GM12878 (cell line): ENCODE measurements at regions not wholly inside any gene's neighbourhood (a gene's known extent, or its start where the extent isn't known, plus 50 kb on each side); places are given as distances from the start of the nearest gene placed in this dataset.

Source experiments
- ATAC-seq: fragments of 200-7000 bp; cut with Tn5 transposase; 3 replicates; pipeline ENCODE4 v1.9.1; 2020; ENCODE audit warnings: mild to moderate bottlenecking, moderate library complexity
- BruUV-seq: library from RNA; stranded (reverse); fragments of 400-500 nt; replicated peaks from 2 replicates; lab custom pipeline; 2021; lab: Mats Ljungman, UMichigan
- CTCF ChIA-PET: fragments of 300-600 bp; sonication (Branson Sonifier 250); formaldehyde crosslinking; extraction: SDS; loops from one replicate; lab custom pipeline; 2021; ENCODE audit warnings: inconsistent platforms; lab: Yijun Ruan, JAX
- POLR2A ChIA-PET: fragments of 350-600 bp; formaldehyde crosslinking; extraction: SDS; loops from one replicate; lab custom pipeline; 2021; ENCODE audit warnings: inconsistent platforms; lab: Charles Lee
- RAD21 ChIA-PET: fragments of 300-600 bp; sonication (Branson Sonifier 250); formaldehyde crosslinking; loops from one replicate; lab custom pipeline; 2023; ENCODE audit warnings: antibody characterized with exemption; ENCODE audit not compliant: unreplicated experiment; lab: Charles Lee
- SMC1A ChIA-PET: fragments of 300-600 bp; sonication (Branson Sonifier 250); formaldehyde crosslinking; loops from one replicate; lab custom pipeline; 2023; ENCODE audit not compliant: unreplicated experiment, uncharacterized antibody; lab: Charles Lee
- DNase-seq: peaks from one replicate; pipeline ENCODE4 v3.0.0-alpha.2; 2011; ENCODE audit warnings: low read depth, low spot score
- FAIRE-seq: peaks from 3 replicates; lab custom pipeline; 2011; peaks lifted over from hg19 to GRCh38; lab: Jason Lieb, UNC
- H2AFZ ChIP-seq: 2 replicates; pipeline ENCODE4 v1.6.0; 2011; ENCODE audit warnings: low read depth, low read length, control low read depth; ENCODE audit not compliant: control insufficient read depth
- H3K27ac ChIP-seq: 2 replicates; pipeline ENCODE4 v1.5.1; 2011; ENCODE audit warnings: control low read depth; ENCODE audit not compliant: control insufficient read depth, insufficient read depth
- H3K27me3 ChIP-seq, 2 experiments: replicated peaks in 1 of 2; 2 replicates each; pipeline versions ENCODE4 v1.6.0 to v1.6.1; 2011; ENCODE audit warnings: low read length in 1 of 2; ENCODE audit not compliant: control insufficient read depth in 2 of 2, insufficient read depth in 2 of 2
- H3K36me3 ChIP-seq, 2 experiments: 2 replicates each; pipeline ENCODE4 v1.5.1; 2011; ENCODE audit warnings: low read length in 1 of 2; ENCODE audit not compliant: control insufficient read depth in 2 of 2, insufficient read depth in 2 of 2
- H3K4me1 ChIP-seq: 2 replicates; pipeline ENCODE4 v1.6.1; 2011; ENCODE audit warnings: mild to moderate bottlenecking, low read length, moderate library complexity, mixed read lengths; ENCODE audit not compliant: control insufficient read depth, insufficient read depth
- H3K4me2 ChIP-seq: 2 replicates; pipeline ENCODE4 v1.6.0; 2011; ENCODE audit warnings: control low read depth; ENCODE audit not compliant: control insufficient read depth, insufficient read depth
- H3K4me3 ChIP-seq: fragments of 200-600 bp; sonication (generic); 2 replicates; pipeline ENCODE4 v1.5.1; 2016
- H3K79me2 ChIP-seq: 2 replicates; pipeline ENCODE4 v1.6.0; 2011; ENCODE audit warnings: low read length; ENCODE audit not compliant: control insufficient read depth, insufficient read depth
- H3K9ac ChIP-seq: 2 replicates; pipeline ENCODE4 v1.8.0; 2011; ENCODE audit warnings: low read length, control low read depth, mixed read lengths; ENCODE audit not compliant: control insufficient read depth, insufficient read depth
- H3K9me3 ChIP-seq: replicated peaks from 3 replicates; pipeline ENCODE4 v1.5.1; 2011; ENCODE audit warnings: mild to moderate bottlenecking, low read length; ENCODE audit not compliant: control insufficient read depth, insufficient read depth
- H4K20me1 ChIP-seq: 2 replicates; pipeline ENCODE4 v1.6.0; 2011; ENCODE audit not compliant: control insufficient read depth, insufficient read depth
- ATF7 ChIP-seq: fragments of 450-650 bp; IDR thresholded peaks from 2 replicates; pipeline ENCODE4 v1.6.1; 2016; ENCODE audit warnings: low read depth, mild to moderate bottlenecking
- BHLHE40 ChIP-seq, 2 experiments: fragments of 450-650 bp in 1 of 2; IDR thresholded peaks; 2 replicates each; pipeline ENCODE4 v1.6.1; 2011 to 2017; ENCODE audit warnings: low read depth in 2 of 2, borderline replicate concordance in 1 of 2, improper control_type of control experiment in 1 of 2, low read length in 1 of 2, mild to moderate bottlenecking in 1 of 2
- EP300 ChIP-seq, 2 experiments: fragments of 150-350 bp in 1 of 2; IDR thresholded peaks; 2 replicates each; pipeline ENCODE4 v1.6.1; 2011 to 2012; ENCODE audit warnings: low read depth in 2 of 2, low read length in 2 of 2, borderline replicate concordance in 1 of 2, improper control_type of control experiment in 1 of 2, inconsistent platforms in 1 of 2; ENCODE audit not compliant: control insufficient read depth in 1 of 2
- POU2F2 ChIP-seq: IDR thresholded peaks from 3 replicates; pipeline ENCODE4 v1.6.1; 2011; ENCODE audit warnings: low read depth, mild to moderate bottlenecking, low read length, borderline replicate concordance
- RB1 ChIP-seq: fragments of 450-650 bp; formaldehyde crosslinking; IDR thresholded peaks from 2 replicates; pipeline ENCODE4 v1.6.1; 2017; ENCODE audit warnings: mild to moderate bottlenecking, borderline replicate concordance
- RELA ChIP-seq: fragments of 450-650 bp; IDR thresholded peaks from 2 replicates; pipeline ENCODE4 v1.8.0; 2014; ENCODE audit warnings: borderline replicate concordance; ENCODE audit not compliant: partially characterized antibody
- RUNX3 ChIP-seq: IDR thresholded peaks from 2 replicates; pipeline ENCODE4 v1.6.1; 2012; ENCODE audit warnings: low read length, inconsistent platforms
- SIX5 ChIP-seq: IDR thresholded peaks from 2 replicates; pipeline ENCODE4 v1.6.1; 2011; ENCODE audit warnings: mild to moderate bottlenecking, low read depth, low read length, moderate library complexity; ENCODE audit not compliant: severe bottlenecking
- SMAD1 ChIP-seq: fragments of 450-650 bp; IDR thresholded peaks from 2 replicates; pipeline ENCODE4 v1.6.1; 2018; ENCODE audit warnings: mild to moderate bottlenecking, low read depth; ENCODE audit not compliant: partially characterized antibody
- ZNF274 ChIP-seq: IDR thresholded peaks from one replicate; pipeline ENCODE4 v1.8.0; 2011; ENCODE audit not compliant: insufficient read length, insufficient read depth
- WGBS: methylation state at CpG from one replicate; pipeline ENCODE4 v1.1.6; 2016; ENCODE audit warnings: low lambda C conversion rate; ENCODE audit not compliant: insufficient replicate concordance, insufficient coverage; ENCODE audit errors: missing lambda C conversion rate; 5-methylcytosine and 5-hydroxymethylcytosine counted together
- in situ Hi-C: fragments of 300-500 bp; cut with MboI; formaldehyde crosslinking; loops from 9 replicates; pipeline ENCODE4 v1.14.3; 2018; ENCODE audit warnings: mixed read lengths
- intact Hi-C: fragments of 100-400 bp; cut with micrococcal nuclease; formaldehyde crosslinking; loops from one replicate; pipeline ENCODE4 v1.14.2; 2022; ENCODE audit not compliant: unreplicated experiment
- TF ChIP-seq, protein P1 (sequence below): fragments of 450-650 bp; IDR thresholded peaks from 2 replicates; pipeline ENCODE4 v1.6.1; 2018; ENCODE audit warnings: borderline replicate concordance, mild to moderate bottlenecking; ENCODE audit not compliant: partially characterized antibody
- TF ChIP-seq, protein P2 (sequence below): fragments of 150-350 bp; IDR thresholded peaks from 2 replicates; pipeline ENCODE4 v1.6.1; 2016; ENCODE audit warnings: low read depth, low read length
- TF ChIP-seq, protein P3 (sequence below): fragments of 150-350 bp; IDR thresholded peaks from 2 replicates; pipeline ENCODE4 v1.6.1; 2014; ENCODE audit warnings: mild to moderate bottlenecking, low read depth, low read length

DNA sequence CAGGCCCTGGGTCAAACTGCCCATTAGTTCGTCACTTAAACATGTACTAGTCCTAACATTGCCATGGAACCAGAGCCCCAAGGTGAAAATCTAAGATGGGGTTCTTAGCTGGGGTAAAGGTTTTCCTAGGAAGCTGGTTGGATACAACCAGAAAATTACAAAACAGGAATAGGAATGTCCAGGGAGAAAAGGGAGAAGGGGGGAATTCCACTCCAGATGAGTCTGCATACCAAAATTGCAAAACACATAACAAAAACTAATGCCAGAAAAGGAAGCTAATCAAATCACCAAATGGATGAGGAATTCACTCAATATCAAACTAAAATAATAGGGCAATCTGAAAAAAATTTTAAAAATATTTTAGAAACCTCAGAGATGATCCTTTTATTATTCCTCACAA, 396.2 kb downstream of the EFNA5 start:
- no peak overlapping the region for H3K4me3 ChIP-seq
- no peak overlapping the region for H3K4me2 ChIP-seq
- no peak overlapping the region for H3K27ac ChIP-seq
- no peaks in the 10 kb centered on the region for H4K20me1 ChIP-seq
- in situ Hi-C loops = no loop called here
- H3K27me3 ChIP-seq = peaks cover 0 to 2% of the 10 kb centered on the region in 2 experiments; a peak in 1 of 4 replicates
- H2AFZ ChIP-seq = no peak overlapping the region
- ChIA-PET CTCF (no interaction called here), SMC1A (interaction anchor here (1.1 to 4.7 kb wide), 2 partner anchors 12 to 16 kb away, joined by 3 to 19 read pairs; no protein-coding TSS in a partner anchor), RAD21 (no interaction called here), POLR2A (interaction anchor here (0.5 kb wide), 1 partner anchor 1454 kb away, joined by 3 read pairs; no protein-coding TSS in a partner anchor)
- no peak for ATAC-seq
- intact Hi-C loops = no loop called here
- H3K79me2 ChIP-seq = no peaks in the 10 kb centered on the region
- no TSS peak for BruUV-seq
- DNase-seq = no peak
- no peak for FAIRE-seq
- WGBS = 6% methylated on average over 1 of the region's 1 CpG
- H3K9me3 ChIP-seq = no peaks in the 10 kb centered on the region
- TF ChIP-seq, protein P1, sequence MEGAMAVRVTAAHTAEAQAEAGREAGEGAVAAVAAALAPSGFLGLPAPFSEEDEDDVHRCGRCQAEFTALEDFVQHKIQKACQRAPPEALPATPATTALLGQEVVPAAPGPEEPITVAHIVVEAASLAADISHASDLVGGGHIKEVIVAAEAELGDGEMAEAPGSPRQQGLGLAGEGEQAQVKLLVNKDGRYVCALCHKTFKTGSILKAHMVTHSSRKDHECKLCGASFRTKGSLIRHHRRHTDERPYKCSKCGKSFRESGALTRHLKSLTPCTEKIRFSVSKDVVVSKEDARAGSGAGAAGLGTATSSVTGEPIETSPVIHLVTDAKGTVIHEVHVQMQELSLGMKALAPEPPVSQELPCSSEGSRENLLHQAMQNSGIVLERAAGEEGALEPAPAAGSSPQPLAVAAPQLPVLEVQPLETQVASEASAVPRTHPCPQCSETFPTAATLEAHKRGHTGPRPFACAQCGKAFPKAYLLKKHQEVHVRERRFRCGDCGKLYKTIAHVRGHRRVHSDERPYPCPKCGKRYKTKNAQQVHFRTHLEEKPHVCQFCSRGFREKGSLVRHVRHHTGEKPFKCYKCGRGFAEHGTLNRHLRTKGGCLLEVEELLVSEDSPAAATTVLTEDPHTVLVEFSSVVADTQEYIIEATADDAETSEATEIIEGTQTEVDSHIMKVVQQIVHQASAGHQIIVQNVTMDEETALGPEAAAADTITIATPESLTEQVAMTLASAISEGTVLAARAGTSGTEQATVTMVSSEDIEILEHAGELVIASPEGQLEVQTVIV = no peak
- TF ChIP-seq ATF7 = no peak
- no peak for TF ChIP-seq BHLHE40 (IDR thresholded peaks at IDR 0.05; ENCODE audit: borderline replicate concordance in 1 of 2, low read depth in 2 of 2, low read length in 1 of 2)
- no peak for TF ChIP-seq POU2F2
- TF ChIP-seq, protein P2, sequence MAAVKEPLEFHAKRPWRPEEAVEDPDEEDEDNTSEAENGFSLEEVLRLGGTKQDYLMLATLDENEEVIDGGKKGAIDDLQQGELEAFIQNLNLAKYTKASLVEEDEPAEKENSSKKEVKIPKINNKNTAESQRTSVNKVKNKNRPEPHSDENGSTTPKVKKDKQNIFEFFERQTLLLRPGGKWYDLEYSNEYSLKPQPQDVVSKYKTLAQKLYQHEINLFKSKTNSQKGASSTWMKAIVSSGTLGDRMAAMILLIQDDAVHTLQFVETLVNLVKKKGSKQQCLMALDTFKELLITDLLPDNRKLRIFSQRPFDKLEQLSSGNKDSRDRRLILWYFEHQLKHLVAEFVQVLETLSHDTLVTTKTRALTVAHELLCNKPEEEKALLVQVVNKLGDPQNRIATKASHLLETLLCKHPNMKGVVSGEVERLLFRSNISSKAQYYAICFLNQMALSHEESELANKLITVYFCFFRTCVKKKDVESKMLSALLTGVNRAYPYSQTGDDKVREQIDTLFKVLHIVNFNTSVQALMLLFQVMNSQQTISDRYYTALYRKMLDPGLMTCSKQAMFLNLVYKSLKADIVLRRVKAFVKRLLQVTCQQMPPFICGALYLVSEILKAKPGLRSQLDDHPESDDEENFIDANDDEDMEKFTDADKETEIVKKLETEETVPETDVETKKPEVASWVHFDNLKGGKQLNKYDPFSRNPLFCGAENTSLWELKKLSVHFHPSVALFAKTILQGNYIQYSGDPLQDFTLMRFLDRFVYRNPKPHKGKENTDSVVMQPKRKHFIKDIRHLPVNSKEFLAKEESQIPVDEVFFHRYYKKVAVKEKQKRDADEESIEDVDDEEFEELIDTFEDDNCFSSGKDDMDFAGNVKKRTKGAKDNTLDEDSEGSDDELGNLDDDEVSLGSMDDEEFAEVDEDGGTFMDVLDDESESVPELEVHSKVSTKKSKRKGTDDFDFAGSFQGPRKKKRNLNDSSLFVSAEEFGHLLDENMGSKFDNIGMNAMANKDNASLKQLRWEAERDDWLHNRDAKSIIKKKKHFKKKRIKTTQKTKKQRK = no peak
- TF ChIP-seq, protein P3, sequence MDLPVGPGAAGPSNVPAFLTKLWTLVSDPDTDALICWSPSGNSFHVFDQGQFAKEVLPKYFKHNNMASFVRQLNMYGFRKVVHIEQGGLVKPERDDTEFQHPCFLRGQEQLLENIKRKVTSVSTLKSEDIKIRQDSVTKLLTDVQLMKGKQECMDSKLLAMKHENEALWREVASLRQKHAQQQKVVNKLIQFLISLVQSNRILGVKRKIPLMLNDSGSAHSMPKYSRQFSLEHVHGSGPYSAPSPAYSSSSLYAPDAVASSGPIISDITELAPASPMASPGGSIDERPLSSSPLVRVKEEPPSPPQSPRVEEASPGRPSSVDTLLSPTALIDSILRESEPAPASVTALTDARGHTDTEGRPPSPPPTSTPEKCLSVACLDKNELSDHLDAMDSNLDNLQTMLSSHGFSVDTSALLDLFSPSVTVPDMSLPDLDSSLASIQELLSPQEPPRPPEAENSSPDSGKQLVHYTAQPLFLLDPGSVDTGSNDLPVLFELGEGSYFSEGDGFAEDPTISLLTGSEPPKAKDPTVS = no peak
- no peak for TF ChIP-seq RELA
- no peak for TF ChIP-seq ZNF274
- TF ChIP-seq SIX5 = no peak
- TF ChIP-seq RB1 = no peak
- no peak for TF ChIP-seq EP300 (IDR thresholded peaks at IDR 0.05; ENCODE audit: borderline replicate concordance in 1 of 2, control insufficient read depth in 1 of 2, low read depth in 2 of 2, low read length in 2 of 2)
- TF ChIP-seq RUNX3 = no peak
- TF ChIP-seq SMAD1 = no peak
- H3K9ac ChIP-seq = no peak overlapping the region
- no peaks in the 10 kb centered on the region for H3K4me1 ChIP-seq
- no peaks in the 10 kb centered on the region for H3K36me3 ChIP-seq
